ENCODE measurements at regions not wholly inside any gene's neighbourhood (a gene's known extent, or its start where the extent isn't known, plus 50 kb on each side); places are given as distances from the start of the nearest gene placed in this dataset.

DNA sequence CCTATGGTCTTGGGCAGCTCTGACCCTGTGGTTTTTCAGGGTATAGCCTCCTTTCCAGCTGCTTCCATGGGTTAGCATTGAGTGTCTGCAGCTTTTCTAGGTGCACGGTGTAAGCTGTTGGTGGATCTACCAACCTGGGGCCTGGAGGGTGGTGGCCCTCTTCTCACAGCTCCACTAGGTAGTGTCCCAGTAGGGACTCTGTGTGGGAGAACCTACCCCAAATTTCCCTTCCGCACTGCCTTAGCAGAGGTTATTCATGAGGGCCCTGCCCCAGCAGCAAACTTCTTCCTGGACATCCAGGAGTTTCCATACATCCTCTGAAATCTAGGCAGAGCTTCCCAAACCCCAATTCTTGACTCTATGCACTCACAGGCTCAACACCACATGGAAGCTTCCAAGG lies 111.0 kb upstream of the C1orf87 start:
- no peak for TF ChIP-seq EZH2 (IDR thresholded peaks at IDR 0.05; ENCODE audit: low read depth)
- TF ChIP-seq, protein P1, sequence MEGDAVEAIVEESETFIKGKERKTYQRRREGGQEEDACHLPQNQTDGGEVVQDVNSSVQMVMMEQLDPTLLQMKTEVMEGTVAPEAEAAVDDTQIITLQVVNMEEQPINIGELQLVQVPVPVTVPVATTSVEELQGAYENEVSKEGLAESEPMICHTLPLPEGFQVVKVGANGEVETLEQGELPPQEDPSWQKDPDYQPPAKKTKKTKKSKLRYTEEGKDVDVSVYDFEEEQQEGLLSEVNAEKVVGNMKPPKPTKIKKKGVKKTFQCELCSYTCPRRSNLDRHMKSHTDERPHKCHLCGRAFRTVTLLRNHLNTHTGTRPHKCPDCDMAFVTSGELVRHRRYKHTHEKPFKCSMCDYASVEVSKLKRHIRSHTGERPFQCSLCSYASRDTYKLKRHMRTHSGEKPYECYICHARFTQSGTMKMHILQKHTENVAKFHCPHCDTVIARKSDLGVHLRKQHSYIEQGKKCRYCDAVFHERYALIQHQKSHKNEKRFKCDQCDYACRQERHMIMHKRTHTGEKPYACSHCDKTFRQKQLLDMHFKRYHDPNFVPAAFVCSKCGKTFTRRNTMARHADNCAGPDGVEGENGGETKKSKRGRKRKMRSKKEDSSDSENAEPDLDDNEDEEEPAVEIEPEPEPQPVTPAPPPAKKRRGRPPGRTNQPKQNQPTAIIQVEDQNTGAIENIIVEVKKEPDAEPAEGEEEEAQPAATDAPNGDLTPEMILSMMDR (conservative IDR thresholded peaks at IDR 0.05): no peak
